Medulla oblongata (tissue), 1 donor: ENCODE measurements at regions not wholly inside any gene's neighbourhood (a gene's known extent, or its start where the extent isn't known, plus 50 kb on each side); places are given as distances from the start of the nearest gene placed in this dataset.

Source experiments
- DNase-seq: peaks from one replicate; pipeline ENCODE4 v3.0.0-alpha.2; 2015; ENCODE audit errors: extremely low spot score

DNA sequence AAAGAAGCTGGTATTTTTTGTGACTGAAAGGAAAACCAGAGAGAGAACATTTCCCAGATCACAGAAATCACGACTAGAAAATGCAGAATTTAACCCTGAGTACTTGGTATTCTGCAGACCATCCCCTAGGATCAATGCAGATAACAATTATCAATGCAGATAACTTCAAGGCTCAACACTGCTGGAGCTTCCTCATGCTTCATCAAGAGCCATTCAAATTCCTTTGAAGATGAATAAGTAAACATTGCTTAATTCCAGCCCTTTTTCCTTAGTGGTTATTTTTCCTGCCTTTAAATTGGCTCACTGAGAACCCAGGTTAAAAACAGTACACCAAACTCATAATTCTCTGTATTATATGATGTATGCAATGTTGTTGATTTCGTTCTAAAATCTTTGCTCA lies 370.1 kb upstream of the TLE4 start:
- no peak for DNase-seq

DNA sequence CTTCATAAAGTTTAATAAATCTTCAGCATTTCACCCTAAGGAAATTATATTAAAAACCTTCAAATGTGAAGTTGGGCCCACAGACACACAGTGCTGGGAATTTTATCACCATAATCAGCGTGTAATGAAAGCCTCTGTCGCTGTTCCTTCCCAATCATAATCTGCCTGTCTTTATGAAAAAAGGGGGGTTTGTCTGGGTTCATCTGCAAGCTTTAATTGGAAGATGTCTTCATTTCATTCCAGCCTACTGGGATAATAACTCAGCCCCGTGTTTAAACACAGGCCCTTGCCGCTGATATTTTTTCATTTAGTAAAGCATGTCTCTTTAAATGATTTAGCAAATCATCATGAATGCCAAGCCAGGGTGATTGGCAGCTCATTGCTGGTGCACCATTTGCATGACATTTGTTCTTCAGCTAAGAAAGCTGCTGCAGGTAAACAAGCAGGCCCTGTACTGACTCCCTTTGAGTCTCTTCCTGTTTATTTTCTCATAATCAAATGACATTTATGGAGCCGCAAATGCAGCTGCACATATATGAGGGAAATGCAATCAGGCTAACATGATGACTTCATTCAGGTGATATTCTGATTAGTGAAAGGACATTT lies 362.9 kb upstream of the TLE4 start:
- DNase-seq: no peak

DNA sequence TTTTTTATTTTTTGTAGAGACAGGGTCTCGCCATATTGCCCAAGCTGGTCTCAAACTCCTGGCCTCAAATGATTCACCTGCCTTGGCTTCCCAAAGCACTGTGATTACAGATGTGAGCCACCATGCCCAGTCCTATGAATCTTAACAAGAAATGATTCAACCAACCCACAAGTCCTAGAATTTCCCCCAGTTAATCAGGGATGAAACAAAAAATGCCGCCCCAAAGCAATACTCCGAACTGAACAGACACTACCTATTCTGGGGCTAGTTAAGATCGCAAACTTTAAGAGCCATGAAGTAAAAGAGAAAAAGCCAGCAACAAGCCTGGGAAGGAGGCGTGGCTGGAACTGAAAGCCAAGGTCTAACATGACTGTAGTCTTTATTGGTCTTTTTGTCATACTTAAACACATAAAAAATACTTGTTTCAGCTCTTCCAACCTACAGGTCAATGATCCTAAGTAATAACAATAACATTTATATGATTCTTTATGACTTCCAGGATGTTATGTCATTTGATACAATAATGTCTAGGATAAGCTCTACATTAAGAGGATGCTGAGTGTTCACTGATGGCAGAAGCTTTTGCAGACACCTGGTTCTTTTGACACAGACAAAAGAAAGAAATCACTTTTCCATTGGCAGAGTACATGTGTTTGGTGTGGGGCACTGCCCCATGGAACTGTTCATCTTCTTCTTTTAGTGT lies 361.1 kb upstream of the TLE4 start:
- no peak for DNase-seq

DNA sequence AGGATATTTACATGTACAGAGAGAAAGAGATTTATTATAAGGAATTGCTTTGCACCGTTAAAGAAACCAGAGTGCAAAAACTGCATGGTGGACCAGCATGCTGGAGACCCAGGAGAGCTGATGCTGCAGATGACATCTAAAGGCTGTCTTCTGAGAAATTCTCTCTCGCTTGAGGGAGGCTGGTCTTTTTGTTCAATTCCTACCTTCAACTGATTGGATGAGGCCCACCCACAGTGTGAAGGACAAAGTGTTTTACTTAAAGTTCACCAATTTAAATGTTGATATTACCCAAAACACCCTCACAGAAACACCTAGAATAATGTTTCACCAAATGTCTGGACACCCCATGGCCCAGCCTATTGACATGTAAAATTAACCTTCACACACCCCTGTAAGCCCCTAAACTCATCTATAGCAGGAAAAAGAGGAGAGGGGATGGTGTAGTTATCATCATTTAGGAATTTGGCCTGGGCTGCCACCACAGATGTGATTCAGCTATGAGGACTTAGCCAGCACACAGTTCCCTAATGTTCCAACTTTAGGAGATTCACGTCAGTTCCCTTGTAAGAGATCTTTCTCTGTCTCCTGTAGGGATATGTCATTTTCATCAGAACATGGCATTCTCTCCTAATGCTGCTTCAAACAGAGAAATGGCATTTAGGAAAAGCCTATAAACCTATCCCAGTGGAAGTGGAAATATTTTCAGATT lies 358.2 kb upstream of the TLE4 start:
- no peak for DNase-seq

DNA sequence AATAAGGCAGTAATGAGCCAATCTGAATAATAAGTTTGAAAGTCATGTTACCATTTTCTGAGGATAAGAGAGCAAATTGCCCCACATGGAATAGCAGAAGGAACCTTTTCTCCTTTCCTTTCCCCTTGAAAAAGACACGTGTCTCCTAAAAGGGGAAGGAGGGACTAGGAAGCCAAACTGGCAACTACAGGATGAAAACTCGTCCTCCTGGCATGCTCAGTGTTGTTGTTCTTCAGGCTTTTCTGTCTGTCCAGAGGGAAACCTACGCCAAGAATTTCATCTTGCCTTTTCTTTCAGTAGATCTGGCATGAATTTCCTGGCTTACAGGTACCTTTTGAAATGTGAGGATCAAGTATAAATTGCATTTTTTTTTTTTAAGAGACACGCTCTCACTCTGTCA lies 355.9 kb upstream of the TLE4 start:
- peak; percentile 3 for DNase-seq

DNA sequence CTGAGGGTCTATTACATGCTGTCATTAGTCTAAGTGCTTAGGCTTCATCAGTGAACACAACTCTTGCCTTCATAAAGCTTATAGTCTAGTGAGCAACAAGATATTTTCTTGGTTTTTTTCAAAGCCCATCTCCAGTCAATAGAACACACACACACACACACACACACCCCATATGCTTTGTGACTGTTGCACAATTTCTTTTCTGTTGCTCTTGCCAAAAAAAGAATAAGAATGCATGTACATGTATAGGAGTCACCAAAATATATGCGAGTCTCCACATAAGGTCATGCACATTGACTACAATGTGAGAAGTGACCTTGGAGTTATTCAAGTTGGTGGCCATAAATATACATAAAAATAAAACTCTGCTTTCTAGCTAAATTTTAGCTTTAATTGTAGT lies 351.5 kb upstream of the TLE4 start:
- no peak for DNase-seq

DNA sequence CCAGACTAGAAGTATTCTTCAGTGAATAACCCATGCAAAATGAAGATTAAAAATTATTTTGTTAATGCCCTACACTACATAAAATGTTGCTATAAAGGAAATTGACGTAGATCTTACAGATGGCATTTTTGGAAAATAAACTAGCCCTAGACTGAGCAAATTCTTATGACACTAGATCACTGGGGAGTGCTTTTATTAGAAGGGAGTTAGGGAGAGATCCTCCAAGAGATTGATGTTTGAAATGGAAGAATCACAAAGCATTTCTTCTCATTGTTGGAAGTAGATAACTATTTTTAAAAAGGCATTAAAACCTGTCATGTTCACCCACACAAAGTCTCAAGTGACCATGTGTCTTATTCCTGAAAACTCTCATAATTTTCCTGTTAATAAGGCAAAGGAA lies 351.1 kb upstream of the TLE4 start:
- DNase-seq: no peak

DNA sequence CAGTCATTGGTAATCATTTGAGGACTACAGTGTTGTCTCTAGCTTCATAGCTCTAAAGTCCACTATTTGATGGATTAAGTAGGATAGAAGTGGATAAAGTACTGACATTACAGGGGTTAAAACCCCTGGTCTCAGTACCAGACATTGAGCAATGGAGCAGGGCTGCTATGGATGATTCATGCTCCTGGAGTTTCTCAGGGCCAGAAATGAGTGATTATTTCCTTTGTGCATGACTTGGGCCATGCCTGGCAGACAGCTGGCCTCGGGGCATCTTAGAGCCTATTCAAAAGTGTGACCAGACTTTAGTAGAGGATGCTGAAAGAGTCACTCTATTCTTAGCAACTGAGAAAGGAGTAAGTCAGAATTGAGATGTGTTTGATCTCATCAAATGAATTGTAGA lies 350.7 kb upstream of the TLE4 start:
- no peak for DNase-seq

DNA sequence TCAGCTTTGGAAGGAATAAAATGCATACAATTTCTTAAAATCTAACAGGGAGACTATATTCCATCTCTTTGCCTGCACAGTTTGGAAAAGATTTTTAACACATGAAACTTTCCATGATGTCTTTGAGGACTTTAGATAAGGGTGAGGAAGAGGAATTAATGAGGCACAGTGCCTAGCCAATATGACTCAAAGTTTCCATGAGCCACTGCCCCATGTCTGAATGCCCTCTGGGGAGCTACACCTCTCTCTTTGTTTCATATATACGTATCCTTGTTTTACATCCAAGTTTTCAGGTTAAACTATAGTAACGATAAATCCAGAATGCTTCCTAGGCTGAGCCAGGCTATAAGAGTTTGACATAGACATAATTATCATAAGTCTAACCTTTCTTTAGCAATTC lies 349.3 kb upstream of the TLE4 start:
- DNase-seq: no peak

DNA sequence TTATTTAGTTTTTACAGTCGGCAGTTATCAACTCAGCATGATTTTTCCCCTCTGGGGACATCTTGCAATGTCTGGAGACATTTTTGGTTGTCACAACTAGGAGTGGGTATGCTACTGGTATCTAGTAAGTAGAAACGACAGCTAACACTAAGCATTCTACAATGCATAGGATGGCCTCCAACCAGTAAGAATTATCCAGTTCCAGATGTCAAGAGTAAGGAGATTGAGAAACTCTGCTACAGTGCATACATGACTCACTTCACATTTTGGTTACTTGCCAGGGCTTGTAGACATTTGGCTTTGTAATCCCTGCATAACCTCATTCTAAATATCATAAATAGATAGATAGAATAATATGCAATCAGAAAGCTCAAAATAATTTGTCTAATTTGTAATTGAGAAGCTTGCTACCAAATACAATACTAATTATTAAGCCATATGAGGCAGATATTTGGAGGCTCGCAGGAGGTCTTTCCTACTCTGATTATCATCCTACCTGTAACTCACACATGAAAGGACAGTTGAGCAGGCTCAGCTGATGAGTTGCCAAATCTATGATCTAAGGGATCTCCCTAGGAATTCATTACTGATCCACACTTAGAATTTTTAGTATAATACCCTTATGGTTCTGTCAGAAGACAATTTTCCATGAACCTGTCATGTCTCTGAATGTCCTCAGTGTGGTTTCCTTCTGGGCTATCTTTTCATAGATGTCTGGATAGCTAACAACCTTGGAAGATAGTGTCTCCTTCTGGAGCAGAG lies 346.9 kb upstream of the TLE4 start:
- no peak for DNase-seq

DNA sequence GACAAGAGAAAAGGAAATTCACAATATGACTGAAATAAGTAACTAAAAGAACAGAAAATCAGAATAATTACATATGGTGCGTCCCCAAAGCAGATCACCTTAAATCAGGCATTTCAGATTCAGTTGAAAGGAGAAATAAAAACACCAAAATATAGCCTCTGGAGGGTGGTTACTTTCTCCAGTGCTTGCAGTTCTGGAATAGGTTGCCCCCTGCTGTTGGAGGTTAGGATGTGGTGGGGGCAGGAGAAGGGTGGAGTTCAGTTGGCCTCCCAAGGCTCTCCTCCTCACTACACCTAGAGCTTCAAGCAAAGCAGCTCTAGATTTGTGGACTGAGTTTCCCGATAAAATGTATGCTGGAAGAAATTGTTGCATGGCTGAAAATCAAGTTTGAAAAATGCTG lies 338.2 kb upstream of the TLE4 start:
- DNase-seq: no peak

DNA sequence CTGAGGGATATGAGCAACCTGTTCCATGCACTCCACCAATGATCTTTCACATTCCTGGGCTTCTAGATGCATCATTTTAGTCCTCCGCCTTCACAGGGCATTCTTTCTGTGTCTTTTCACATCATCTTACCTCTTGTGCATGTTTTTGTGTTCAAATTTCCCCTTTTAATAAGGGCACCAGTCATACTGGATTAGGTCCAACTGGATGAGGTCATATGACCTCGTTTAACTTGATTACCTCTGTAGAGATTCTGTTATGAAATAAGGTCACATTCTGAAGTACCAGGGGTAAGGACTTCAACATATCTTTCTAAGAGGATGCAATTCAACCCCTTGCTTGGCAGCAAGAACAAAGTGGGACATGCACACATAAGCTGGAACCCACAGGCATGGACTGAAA lies 335.3 kb upstream of the TLE4 start:
- DNase-seq: no peak

DNA sequence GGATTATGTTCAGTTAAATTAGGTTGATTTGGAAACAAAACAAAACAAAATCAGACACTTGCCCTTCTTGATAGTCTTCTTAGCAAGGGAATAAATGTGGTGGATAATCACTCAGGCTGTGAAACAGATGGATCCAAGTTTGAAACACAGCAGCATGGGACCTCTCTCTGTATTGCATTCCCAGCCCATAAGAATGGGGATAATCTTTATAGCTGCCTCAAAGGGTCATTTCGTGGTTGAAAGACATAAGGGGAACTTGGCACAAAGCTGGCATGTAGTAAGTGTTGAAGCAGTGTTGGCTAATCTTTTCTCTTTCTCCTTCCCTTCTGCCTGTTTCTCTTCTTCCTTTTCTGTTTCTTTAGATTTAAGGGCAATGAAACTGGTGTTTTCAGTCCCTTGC lies 333.9 kb upstream of the TLE4 start:
- no peak for DNase-seq

DNA sequence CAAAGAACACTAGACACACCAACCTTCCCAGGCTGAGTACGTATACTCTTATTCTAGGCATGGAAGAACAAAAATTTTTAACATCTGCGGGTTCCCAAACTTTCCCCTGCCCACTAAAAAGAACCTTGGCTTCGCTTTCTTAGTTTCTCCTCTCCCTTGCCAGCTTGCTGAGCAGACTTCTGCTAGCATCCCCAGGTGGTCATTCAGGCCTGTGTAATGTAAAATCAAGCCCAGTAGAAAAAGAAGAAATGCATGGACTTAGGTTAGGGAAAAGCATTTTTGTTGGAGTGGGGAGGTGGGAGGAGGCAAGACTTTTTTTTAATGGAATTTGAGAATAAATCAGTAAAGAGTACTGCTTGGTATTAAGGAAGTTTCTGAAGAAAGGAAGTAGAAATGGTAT lies 331.0 kb upstream of the TLE4 start:
- no peak for DNase-seq

DNA sequence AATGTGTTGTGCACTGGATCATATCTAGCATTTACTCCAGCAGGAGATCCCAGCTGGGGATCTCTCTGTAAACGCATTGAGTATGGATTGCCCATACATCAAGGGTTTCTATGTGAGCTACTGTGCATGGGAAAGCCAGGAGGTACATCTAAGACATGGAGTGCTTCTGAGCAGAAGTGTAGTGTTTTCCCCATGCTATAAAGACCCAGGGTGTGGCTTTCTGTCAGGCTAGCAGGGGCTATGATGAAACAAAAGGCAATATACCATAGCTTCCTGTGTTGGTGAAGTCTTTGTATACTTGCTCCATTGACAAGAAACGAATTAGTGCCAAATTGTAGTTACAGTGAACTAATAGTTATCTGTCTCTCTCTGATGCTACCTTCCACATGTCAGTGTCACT lies 329.3 kb upstream of the TLE4 start:
- DNase-seq: no peak

DNA sequence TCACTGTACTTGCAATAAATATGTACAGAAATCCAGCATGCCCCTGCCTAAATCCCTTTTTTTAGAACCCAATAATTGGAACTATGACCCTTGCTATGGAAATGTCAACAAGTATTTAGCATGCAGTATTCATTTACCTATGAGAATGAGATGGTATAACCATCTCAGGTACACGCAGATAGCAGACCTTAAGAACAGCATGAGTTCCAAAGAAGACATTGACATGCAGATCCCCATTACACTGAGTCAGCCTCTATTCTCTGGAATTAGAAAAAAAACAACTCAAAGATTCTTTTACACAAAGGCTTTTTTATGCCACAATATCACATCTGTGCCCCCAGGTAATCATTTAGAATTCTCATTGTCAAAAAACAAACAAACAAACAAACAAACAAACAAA lies 325.6 kb upstream of the TLE4 start:
- no peak for DNase-seq

DNA sequence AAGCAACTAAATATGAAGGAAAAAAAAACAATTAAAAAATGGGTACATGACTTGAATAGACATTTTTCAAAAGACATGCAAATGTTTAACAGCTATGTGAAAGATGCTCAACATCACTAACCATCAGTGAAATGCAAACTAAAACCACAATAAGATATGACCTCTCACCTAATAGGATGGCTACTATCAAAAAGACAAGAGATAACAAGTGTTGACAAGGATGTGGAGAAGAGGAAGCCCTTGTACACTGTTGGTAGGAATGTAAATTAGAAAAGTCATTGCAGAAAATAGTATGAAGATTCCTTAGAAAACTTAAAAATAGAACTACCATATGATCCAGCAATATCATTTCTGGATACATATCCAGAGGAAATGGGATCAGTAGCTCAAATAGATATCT lies 324.7 kb upstream of the TLE4 start:
- DNase-seq: no peak

DNA sequence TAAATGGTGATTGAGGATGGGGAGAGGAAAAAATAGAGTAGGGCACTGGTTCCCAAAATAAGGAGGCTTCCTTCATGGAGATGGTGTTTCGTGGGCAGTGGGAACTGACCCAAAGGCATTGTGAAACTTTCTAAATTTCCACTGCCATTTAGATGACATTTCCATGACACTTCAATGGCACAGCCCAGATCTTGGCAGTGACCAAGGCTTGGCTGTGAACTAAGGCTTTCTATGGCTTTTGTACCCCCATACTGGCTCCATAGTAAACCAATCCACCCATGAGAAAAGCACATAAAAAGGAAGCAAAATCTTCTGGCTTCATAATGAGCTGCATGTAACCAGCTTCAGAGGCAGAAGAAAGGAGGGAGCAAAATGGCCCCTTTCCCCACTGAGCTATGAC lies 321.0 kb upstream of the TLE4 start:
- no peak for DNase-seq

DNA sequence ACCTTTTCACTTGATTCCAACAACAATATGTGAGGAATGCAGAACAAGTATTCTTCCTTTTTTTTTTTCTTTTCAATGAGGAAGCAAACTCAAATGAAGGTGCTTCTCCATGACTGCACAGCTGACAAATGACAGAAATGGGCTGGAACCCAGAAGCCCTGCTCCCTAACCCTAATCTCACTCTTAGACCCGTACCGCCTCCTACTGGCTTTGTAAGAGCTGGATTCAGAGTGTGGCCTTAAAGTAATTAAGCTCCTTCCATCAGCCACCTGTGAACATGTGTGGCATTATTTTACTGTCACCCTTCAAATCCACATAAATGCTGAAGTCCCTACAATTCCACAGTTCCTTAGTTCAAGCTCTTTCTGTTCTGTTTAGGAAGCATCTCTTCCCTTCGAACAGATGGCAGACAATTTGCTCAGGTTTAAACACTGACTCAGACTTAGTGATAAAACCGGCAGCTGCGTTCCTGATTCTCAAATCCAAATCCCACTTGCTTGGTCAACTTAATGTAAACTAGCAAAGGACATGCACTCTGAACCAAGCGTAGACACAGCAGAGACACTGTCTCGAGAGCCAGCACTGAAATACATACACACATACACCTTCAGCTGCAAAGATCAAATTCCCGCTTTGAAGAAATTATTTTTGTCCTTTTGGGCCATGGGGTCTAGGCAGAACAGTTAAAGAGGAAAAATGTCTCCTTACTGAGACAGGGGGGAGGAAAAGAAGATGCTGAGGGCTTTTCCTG lies 316.7 kb upstream of the TLE4 start:
- DNase-seq: no peak

DNA sequence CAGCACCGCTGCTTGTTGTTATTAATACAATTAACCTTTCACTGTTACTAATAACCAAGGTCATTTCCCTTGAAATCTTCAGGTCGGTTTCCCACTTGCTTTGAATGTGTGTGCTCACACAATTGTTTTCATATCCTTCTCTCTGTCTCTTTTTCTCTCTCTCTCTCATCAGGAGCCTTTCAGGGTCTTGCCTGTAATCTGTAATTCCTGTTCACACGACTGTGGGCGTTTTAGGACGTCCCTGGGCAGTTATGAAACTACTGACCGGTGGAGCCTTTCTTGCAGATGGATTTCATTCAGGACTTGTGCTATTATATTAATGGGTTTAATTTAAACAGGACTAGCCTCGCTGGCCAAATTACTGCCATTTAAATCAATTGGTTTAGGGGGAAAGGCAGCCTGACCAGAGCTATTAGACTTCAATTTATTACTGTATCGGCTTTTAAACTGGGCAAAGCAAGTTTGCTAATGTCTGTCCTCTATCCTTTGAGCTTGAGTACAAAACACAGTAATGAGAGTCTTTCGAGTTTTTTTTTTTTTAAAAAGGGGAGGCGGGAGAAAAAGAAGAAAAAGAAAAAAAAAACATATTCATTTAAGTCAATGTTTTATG lies 316.0 kb upstream of the TLE4 start:
- DNase-seq: no peak

DNA sequence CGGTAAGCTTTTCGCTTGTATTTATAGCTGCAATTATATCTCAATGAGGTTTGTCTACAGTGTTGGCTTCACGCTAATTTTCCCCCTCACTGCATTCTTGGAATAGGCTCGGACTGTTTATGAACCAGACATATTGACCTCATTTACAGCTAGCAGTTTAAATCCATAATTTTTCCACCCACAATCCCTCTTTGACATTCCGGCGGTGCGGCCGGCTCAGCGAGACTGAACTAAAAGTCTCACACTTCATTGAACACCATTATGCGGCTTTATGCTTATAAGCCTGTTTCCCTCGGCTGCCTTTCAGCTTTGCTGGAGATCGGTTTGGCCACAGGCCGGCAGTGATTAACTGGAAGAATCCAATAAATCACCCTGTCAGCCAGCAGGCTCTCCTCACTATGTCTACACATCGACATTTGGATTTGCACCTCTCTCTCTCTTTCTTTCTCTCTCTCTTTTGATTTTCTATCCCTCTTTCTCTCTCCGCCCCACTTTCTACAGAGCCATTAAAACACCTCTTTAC lies 315.0 kb upstream of the TLE4 start:
- DNase-seq: peak; percentile 4
